ENCODE measurements at regions not wholly inside any gene's neighbourhood (a gene's known extent, or its start where the extent isn't known, plus 50 kb on each side); places are given as distances from the start of the nearest gene placed in this dataset.

GRCh38 chr20:10752206-10752605, 78.4 kb upstream of the JAG1 start:
- no peak for TF ChIP-seq CTCF (IDR thresholded peaks at IDR 0.05; ENCODE audit: low read depth, low read length)
- DNase-seq (ENCODE audit: extremely low read depth, low read depth) = no peak

- no peak for TF ChIP-seq CTCF (IDR thresholded peaks at IDR 0.05; ENCODE audit: low read depth, low read length)
- no peak for DNase-seq (ENCODE audit: extremely low read depth, low read depth)
Observed at GRCh38 chr20:10754824-10755223, 81.0 kb upstream of the JAG1 start.

- DNase-seq (ENCODE audit: extremely low read depth, low read depth) = no peak
- no peak for TF ChIP-seq CTCF (IDR thresholded peaks at IDR 0.05; ENCODE audit: low read depth, low read length)
Observed at GRCh38 chr20:10758446-10758845, 84.6 kb upstream of the JAG1 start.

GRCh38 chr20:10761232-10761631, 87.4 kb upstream of the JAG1 start:
- DNase-seq (ENCODE audit: extremely low read depth, low read depth) = no peak
- no peak for TF ChIP-seq CTCF (IDR thresholded peaks at IDR 0.05; ENCODE audit: low read depth, low read length)

- no peak for TF ChIP-seq CTCF (IDR thresholded peaks at IDR 0.05; ENCODE audit: low read depth, low read length)
- no peak for DNase-seq (ENCODE audit: extremely low read depth, low read depth)
Observed at GRCh38 chr20:10761786-10762185, 88.0 kb upstream of the JAG1 start.

GRCh38 chr20:10762216-10762615, 88.4 kb upstream of the JAG1 start:
- no peak for TF ChIP-seq CTCF (IDR thresholded peaks at IDR 0.05; ENCODE audit: low read depth, low read length)
- DNase-seq (ENCODE audit: extremely low read depth, low read depth) = no peak

GRCh38 chr20:10763112-10763511, 89.3 kb upstream of the JAG1 start:
- no peak for TF ChIP-seq CTCF (IDR thresholded peaks at IDR 0.05; ENCODE audit: low read depth, low read length)
- no peak for DNase-seq (ENCODE audit: extremely low read depth, low read depth)
